MM.1S (cell line): ENCODE measurements at regions not wholly inside any gene's neighbourhood (a gene's known extent, or its start where the extent isn't known, plus 50 kb on each side); places are given as distances from the start of the nearest gene placed in this dataset.
"Not testable (repeated sequence)": the region's sequence is repeated elsewhere in the genome, so short reads cannot be mapped to it uniquely, and the experiment has no call there.

ENCODE experiments used
- DNase-seq: peaks from one replicate; pipeline ENCODE4 v3.0.0-alpha.2; 2015
- H2AFZ ChIP-seq: fragments of 300-600 bp; sonication (generic); 2 replicates; pipeline ENCODE4 v1.6.0; 2016; ENCODE audit warnings: antibody characterized with exemption, low read length
- H3F3A ChIP-seq: fragments of 300-600 bp; sonication (generic); 2 replicates; pipeline ENCODE4 v1.6.1; 2016; ENCODE audit warnings: mild to moderate bottlenecking, antibody characterized with exemption, low read length, moderate library complexity, mixed read lengths; ENCODE audit not compliant: insufficient read depth
- H3K27ac ChIP-seq: fragments of 300-600 bp; sonication (generic); 2 replicates; pipeline ENCODE4 v1.5.1; 2016; ENCODE audit warnings: mild to moderate bottlenecking, low read length
- H3K27me3 ChIP-seq: fragments of 300-600 bp; sonication (generic); replicated peaks from 2 replicates; pipeline ENCODE4 v1.6.0; 2016; ENCODE audit warnings: low read length; ENCODE audit not compliant: insufficient read depth
- H3K36me3 ChIP-seq: fragments of 300-600 bp; sonication (generic); replicated peaks from 2 replicates; pipeline ENCODE4 v1.6.1; 2016; ENCODE audit warnings: mild to moderate bottlenecking, low read length, mixed read lengths; ENCODE audit not compliant: insufficient read depth
- H3K4me1 ChIP-seq: fragments of 300-600 bp; sonication (generic); 2 replicates; pipeline ENCODE4 v1.6.1; 2016; ENCODE audit warnings: low read length, mixed read lengths
- H3K4me2 ChIP-seq: fragments of 300-600 bp; sonication (generic); 2 replicates; pipeline ENCODE4 v1.6.0; 2016; ENCODE audit warnings: low read depth, low read length
- H3K4me3 ChIP-seq: fragments of 300-600 bp; sonication (generic); 2 replicates; pipeline ENCODE4 v1.5.1; 2016; ENCODE audit warnings: low read length, mixed read lengths
- H3K79me2 ChIP-seq: fragments of 300-600 bp; sonication (generic); 2 replicates; pipeline ENCODE4 v1.6.1; 2016; ENCODE audit warnings: mixed run types, low read length, mixed read lengths
- H3K9ac ChIP-seq: fragments of 300-600 bp; sonication (generic); 2 replicates; pipeline ENCODE4 v1.6.1; 2016; ENCODE audit warnings: low read length, mixed read lengths
- H3K9me2 ChIP-seq: fragments of 300-600 bp; sonication (generic); replicated peaks from 2 replicates; pipeline ENCODE4 v1.6.1; 2016; ENCODE audit warnings: mild to moderate bottlenecking, low read length, mixed read lengths; ENCODE audit not compliant: insufficient read depth
- H3K9me3 ChIP-seq: fragments of 300-600 bp; sonication (generic); replicated peaks from 2 replicates; pipeline ENCODE4 v1.6.1; 2016; ENCODE audit warnings: mild to moderate bottlenecking, low read length, mixed read lengths; ENCODE audit not compliant: insufficient read depth
- H4K20me1 ChIP-seq: fragments of 300-600 bp; sonication (generic); 2 replicates; pipeline ENCODE4 v1.6.1; 2016; ENCODE audit warnings: mild to moderate bottlenecking, low read length, moderate library complexity, mixed read lengths; ENCODE audit not compliant: insufficient read depth
- EZH2 ChIP-seq: fragments of 300-600 bp; sonication (generic); optimal IDR thresholded peaks from 2 replicates; pipeline ENCODE3; 2017; ENCODE audit warnings: low read depth, mild to moderate bottlenecking, antibody characterized with exemption, low read length, mixed read lengths
- EZH2phosphoT487 ChIP-seq: fragments of 300-600 bp; sonication (generic); IDR thresholded peaks from 2 replicates; pipeline ENCODE4 v1.6.1; 2018; ENCODE audit warnings: antibody characterized with exemption, low read length
- TF ChIP-seq, protein P1 (sequence below): fragments of 300-600 bp; sonication (generic); IDR thresholded peaks from 2 replicates; pipeline ENCODE4 v1.5.1; 2016; ENCODE audit warnings: antibody characterized with exemption, low read length, mixed read lengths

GRCh38 chr9:26500471-26500870, 392.1 kb downstream of the CAAP1 start:
- H3K27ac ChIP-seq, result no peak overlapping the region
- no peaks in the 10 kb centered on the region for H3K27me3 ChIP-seq
- no peak overlapping the region for H3K9ac ChIP-seq
- no peak overlapping the region for H3K4me3 ChIP-seq
- H3F3A ChIP-seq, result no peaks in the 10 kb centered on the region
- H3K9me3 ChIP-seq, result no peaks in the 10 kb centered on the region
- no peaks in the 10 kb centered on the region for H3K9me2 ChIP-seq
- no peak for DNase-seq
- H4K20me1 ChIP-seq, result no peaks in the 10 kb centered on the region
- H3K4me2 ChIP-seq, result no peak overlapping the region
- no peaks in the 10 kb centered on the region for H3K79me2 ChIP-seq
- no peaks in the 10 kb centered on the region for H3K36me3 ChIP-seq
- no peak overlapping the region for H2AFZ ChIP-seq
- no peaks in the 10 kb centered on the region for H3K4me1 ChIP-seq
- TF ChIP-seq EZH2 (no peak), EZH2phosphoT487 (no peak)
- TF ChIP-seq, protein P1, sequence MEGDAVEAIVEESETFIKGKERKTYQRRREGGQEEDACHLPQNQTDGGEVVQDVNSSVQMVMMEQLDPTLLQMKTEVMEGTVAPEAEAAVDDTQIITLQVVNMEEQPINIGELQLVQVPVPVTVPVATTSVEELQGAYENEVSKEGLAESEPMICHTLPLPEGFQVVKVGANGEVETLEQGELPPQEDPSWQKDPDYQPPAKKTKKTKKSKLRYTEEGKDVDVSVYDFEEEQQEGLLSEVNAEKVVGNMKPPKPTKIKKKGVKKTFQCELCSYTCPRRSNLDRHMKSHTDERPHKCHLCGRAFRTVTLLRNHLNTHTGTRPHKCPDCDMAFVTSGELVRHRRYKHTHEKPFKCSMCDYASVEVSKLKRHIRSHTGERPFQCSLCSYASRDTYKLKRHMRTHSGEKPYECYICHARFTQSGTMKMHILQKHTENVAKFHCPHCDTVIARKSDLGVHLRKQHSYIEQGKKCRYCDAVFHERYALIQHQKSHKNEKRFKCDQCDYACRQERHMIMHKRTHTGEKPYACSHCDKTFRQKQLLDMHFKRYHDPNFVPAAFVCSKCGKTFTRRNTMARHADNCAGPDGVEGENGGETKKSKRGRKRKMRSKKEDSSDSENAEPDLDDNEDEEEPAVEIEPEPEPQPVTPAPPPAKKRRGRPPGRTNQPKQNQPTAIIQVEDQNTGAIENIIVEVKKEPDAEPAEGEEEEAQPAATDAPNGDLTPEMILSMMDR, result no peak

- H3F3A ChIP-seq, H3K9me2 ChIP-seq, H4K20me1 ChIP-seq, H3K9me3 ChIP-seq, H3K4me3 ChIP-seq, H3K27ac ChIP-seq, H3K9ac ChIP-seq, H3K27me3 ChIP-seq, H3K36me3 ChIP-seq, H3K4me1 ChIP-seq, H3K4me2 ChIP-seq, H2AFZ ChIP-seq, DNase-seq, H3K79me2 ChIP-seq: not testable (repeated sequence)
These were observed 399.7 kb downstream of the CAAP1 start for GRCh38 chr9:26492608-26493521.

DNA sequence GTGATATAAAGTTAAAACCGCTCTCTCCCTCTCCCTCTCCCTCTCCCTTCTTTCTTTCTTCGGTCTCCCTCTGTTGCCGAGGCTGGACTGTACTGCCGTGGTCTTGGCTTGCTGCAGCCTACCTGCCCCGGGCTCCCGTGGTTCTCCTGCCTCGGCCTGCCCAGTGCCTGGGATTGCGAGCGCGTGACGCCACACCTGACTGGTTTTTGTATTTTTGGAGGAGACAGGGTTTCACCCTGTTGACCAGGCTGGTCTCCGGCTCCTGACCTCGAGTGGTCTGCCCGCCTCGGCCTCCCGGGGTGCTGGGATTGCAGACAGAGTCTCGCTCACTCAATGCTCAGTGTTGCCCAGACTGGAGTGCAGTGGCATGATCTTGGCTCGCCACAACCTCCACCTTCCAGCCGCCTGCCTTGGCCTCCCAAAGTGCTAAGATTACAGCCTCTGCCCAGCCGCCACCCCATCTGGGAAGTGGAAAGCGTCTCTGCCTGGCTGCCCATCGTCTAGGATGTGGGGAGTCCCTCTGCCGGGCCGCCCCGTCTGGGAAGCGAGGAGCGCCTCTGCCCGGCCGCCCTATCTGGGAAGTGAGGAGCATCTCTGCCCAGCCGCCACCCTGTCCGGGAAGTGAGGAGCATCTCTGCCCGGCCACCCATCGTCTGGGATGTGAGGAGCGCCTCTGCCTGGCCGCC, 400.5 kb downstream of the CAAP1 start:
- not testable (repeated sequence) for H3K27me3 ChIP-seq, H3K9me3 ChIP-seq, H3F3A ChIP-seq, H4K20me1 ChIP-seq, H3K4me3 ChIP-seq, H3K9ac ChIP-seq, H3K79me2 ChIP-seq, H3K36me3 ChIP-seq, H3K4me1 ChIP-seq, H2AFZ ChIP-seq, H3K27ac ChIP-seq, DNase-seq, H3K9me2 ChIP-seq, H3K4me2 ChIP-seq

GRCh38 chr9:26483991-26484390, 408.6 kb downstream of the CAAP1 start:
- Histone ChIP-seq H2AFZ (no peak overlapping the region), H3F3A (no peaks in the 10 kb centered on the region), H3K27me3 (no peaks in the 10 kb centered on the region), H3K4me3 (no peak overlapping the region), H3K79me2 (no peaks in the 10 kb centered on the region), H3K4me2 (no peak overlapping the region), H3K27ac (no peak overlapping the region), H3K9me3 (no peaks in the 10 kb centered on the region), H4K20me1 (no peaks in the 10 kb centered on the region), H3K4me1 (no peaks in the 10 kb centered on the region), H3K9ac (no peak overlapping the region), H3K9me2 (no peaks in the 10 kb centered on the region), H3K36me3 (no peaks in the 10 kb centered on the region)
- TF ChIP-seq, protein P1, result no peak
- no peak for TF ChIP-seq EZH2
- no peak for TF ChIP-seq EZH2phosphoT487
- no peak for DNase-seq
